BLaER1 (cell line): ENCODE measurements at regions not wholly inside any gene's neighbourhood (a gene's known extent, or its start where the extent isn't known, plus 50 kb on each side); places are given as distances from the start of the nearest gene placed in this dataset.

Experiments used
- H3K27ac ChIP-seq: shearing (Covaris generic); formaldehyde crosslinking; 2 replicates; pipeline ENCODE4 v1.8.1; 2022
- H3K27me3 ChIP-seq: shearing (Covaris generic); formaldehyde crosslinking; 2 replicates; pipeline ENCODE4 v1.8.1; 2022
- H3K36me3 ChIP-seq: shearing (Covaris generic); formaldehyde crosslinking; 2 replicates; pipeline ENCODE4 v1.8.1; 2022
- H3K4me1 ChIP-seq: shearing (Covaris generic); formaldehyde crosslinking; 2 replicates; pipeline ENCODE4 v1.8.1; 2022
- H3K4me2 ChIP-seq: shearing (Covaris generic); formaldehyde crosslinking; 2 replicates; pipeline ENCODE4 v1.8.1; 2022
- H3K4me3 ChIP-seq: shearing (Covaris generic); formaldehyde crosslinking; 2 replicates; pipeline ENCODE4 v1.8.1; 2022
- H3K9ac ChIP-seq: shearing (Covaris generic); formaldehyde crosslinking; 2 replicates; pipeline ENCODE4 v1.8.1; 2022
- H3K9me3 ChIP-seq: shearing (Covaris generic); formaldehyde crosslinking; 2 replicates; pipeline ENCODE4 v1.8.1; 2022
- H4K20me1 ChIP-seq: shearing (Covaris generic); formaldehyde crosslinking; 2 replicates; pipeline ENCODE4 v1.8.1; 2022
- Cebpa-rat ChIP-seq: shearing (Covaris generic); IDR thresholded peaks from 2 replicates; pipeline ENCODE4 v1.8.1; 2022

DNA sequence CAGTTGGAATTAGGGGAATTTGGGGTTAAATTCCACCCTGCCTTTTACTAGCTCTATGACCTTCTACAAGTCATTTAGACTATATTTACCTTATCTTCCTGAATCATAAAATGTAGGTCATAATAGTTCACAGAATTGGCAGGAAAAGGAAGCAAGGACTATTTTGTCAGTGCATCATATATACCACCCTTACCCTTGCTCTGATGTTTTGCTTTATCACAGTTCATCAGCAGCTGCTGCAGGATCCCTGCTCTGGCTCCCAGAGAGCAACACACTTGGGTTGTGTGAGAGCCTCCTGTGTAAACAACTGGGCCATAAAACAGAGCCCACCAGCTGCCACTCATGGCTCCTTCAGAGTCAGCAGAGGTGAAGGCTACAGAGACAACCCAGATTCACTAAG, 631.6 kb upstream of the CAMK1G start:
- Histone ChIP-seq H3K4me3 (no peak overlapping the region), H4K20me1 (no peaks in the 10 kb centered on the region), H3K9me3 (no peaks in the 10 kb centered on the region), H3K36me3 (no peaks in the 10 kb centered on the region), H3K4me2 (no peak overlapping the region), H3K27me3 (no peaks in the 10 kb centered on the region), H3K9ac (no peak overlapping the region), H3K4me1 (no peaks in the 10 kb centered on the region), H3K27ac (no peak overlapping the region)
- TF ChIP-seq Cebpa-rat = no peak

DNA sequence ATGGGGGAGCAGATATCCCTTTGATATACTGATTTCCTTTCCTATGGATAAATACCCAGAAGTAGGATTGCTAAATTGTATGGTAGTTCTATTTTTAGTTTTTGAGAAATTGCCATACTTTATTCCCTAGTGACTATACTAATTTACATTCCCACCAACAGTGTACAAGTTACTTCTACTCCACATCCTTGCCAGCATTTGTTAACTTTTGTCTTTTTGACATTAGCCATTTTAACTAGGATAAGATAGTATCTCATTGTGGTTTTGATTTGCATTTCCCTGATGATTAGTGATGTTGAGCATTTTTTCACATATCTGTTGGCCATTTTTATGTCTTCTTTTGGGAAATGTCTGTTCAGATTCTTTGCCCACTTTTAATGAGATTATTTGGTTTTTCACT, 620.6 kb upstream of the CAMK1G start:
- Histone ChIP-seq H3K4me1 (no peaks in the 10 kb centered on the region), H4K20me1 (no peaks in the 10 kb centered on the region), H3K9me3 (peaks cover 17% of the 10 kb centered on the region)

DNA sequence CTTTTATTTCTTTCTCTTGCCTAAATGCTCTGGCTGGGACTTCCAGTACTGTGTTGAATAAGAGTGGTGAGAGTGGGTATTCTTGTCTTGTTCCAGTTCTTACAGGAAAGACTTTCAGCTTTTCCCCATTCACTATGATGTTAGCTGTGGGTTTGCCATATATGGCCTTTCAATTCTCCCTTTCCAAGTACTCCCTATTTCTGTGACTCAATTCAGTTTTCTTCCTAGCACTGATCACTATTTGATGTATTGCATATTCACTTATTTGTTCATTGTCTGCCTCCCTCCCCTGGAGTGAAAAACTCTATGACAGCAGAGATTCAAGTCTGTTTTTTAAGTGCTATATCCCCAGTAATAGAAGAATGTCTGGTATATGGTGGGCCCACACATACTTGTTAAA, 618.2 kb upstream of the CAMK1G start:
- no peak overlapping the region for H3K4me3 ChIP-seq
- H4K20me1 ChIP-seq = no peaks in the 10 kb centered on the region
- H3K9me3 ChIP-seq = no peaks in the 10 kb centered on the region
- no peak overlapping the region for H3K27ac ChIP-seq
- no peak for TF ChIP-seq Cebpa-rat
- no peaks in the 10 kb centered on the region for H3K36me3 ChIP-seq
- H3K27me3 ChIP-seq = no peaks in the 10 kb centered on the region
- no peak overlapping the region for H3K9ac ChIP-seq
- H3K4me1 ChIP-seq = no peaks in the 10 kb centered on the region
- H3K4me2 ChIP-seq = no peak overlapping the region

More for the DNA sequence above, 620.6 kb upstream of the CAMK1G start:
- no peak overlapping the region for H3K4me2 ChIP-seq
- no peaks in the 10 kb centered on the region for H3K36me3 ChIP-seq
- no peak overlapping the region for H3K4me3 ChIP-seq
- no peaks in the 10 kb centered on the region for H3K27me3 ChIP-seq
- no peak overlapping the region for H3K9ac ChIP-seq
- no peak for TF ChIP-seq Cebpa-rat
- H3K27ac ChIP-seq = no peak overlapping the region

DNA sequence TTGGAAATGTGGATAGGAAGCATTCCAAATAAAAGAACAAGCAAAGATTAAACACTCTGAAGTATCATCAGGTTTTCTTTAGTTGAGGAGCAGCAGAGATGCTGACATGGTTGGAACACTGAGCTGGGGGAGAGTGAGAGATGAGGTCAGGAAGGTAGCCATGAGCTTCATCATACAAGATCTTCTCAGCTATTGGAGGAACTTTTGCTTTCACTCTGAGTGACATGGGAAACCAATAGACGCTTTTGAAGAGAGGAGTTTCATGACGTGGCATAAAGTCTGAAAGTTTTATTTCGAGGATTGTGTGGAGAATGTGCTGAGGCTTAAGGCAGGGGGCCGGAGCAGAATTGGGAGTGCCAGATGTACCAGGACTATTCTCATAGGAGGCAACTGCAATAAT, 616.2 kb upstream of the CAMK1G start:
- H3K27ac ChIP-seq = no peak overlapping the region
- no peaks in the 10 kb centered on the region for H3K9me3 ChIP-seq
- no peaks in the 10 kb centered on the region for H4K20me1 ChIP-seq
- H3K27me3 ChIP-seq = no peaks in the 10 kb centered on the region
- H3K4me3 ChIP-seq = no peak overlapping the region
- no peak for TF ChIP-seq Cebpa-rat
- H3K36me3 ChIP-seq = no peaks in the 10 kb centered on the region
- H3K4me1 ChIP-seq = no peaks in the 10 kb centered on the region
- H3K4me2 ChIP-seq = no peak overlapping the region
- H3K9ac ChIP-seq = no peak overlapping the region

DNA sequence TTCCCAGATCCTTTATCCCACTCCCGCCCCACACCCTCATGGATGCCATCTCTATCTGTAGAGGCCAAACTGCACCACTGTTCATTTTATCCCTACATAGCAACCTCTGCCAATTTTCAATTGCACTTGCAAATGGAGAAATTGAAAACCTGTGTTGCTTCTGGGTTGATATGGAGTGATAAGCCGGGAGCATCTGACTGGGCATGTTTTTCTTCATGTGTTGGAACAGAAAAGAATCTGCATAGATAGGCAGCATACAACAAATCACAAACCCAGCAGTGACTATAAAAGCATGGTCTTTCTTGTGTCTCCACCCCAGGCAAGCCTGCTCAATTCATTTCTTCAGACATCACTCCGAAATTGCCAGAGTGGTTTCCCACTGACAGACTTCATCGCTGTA, 608.8 kb upstream of the CAMK1G start:
- H3K4me2 ChIP-seq = no peak overlapping the region
- no peak overlapping the region for H3K9ac ChIP-seq
- H4K20me1 ChIP-seq = no peaks in the 10 kb centered on the region
- H3K9me3 ChIP-seq = no peaks in the 10 kb centered on the region
- no peaks in the 10 kb centered on the region for H3K4me1 ChIP-seq
- H3K36me3 ChIP-seq = no peaks in the 10 kb centered on the region
- H3K27ac ChIP-seq = no peak overlapping the region
- no peaks in the 10 kb centered on the region for H3K27me3 ChIP-seq
- no peak for TF ChIP-seq Cebpa-rat
- H3K4me3 ChIP-seq = no peak overlapping the region

DNA sequence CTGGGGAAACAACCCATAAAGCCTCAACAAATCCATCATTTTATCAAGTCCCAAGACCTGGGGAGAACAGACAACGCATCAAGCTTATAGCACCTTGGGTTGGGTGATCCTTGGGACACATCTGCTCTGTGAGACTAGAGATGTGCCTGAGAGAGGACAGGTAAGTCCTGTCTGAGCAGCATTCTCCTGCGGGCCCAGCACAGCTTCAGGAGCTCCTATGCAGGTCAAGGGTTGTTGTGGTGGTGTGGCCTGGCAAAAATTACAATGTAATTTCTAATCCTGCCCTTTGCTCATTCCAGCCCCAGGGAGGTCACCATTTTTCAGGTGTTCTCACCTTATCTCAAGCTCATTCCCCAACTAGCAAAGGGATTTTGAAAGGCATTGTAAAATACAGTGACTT, 608.1 kb upstream of the CAMK1G start:
- Histone ChIP-seq H3K4me3 (no peak overlapping the region), H4K20me1 (no peaks in the 10 kb centered on the region), H3K4me2 (no peak overlapping the region), H3K27ac (no peak overlapping the region), H3K9ac (no peak overlapping the region), H3K27me3 (no peaks in the 10 kb centered on the region), H3K9me3 (no peaks in the 10 kb centered on the region), H3K36me3 (no peaks in the 10 kb centered on the region), H3K4me1 (no peaks in the 10 kb centered on the region)
- no peak for TF ChIP-seq Cebpa-rat

DNA sequence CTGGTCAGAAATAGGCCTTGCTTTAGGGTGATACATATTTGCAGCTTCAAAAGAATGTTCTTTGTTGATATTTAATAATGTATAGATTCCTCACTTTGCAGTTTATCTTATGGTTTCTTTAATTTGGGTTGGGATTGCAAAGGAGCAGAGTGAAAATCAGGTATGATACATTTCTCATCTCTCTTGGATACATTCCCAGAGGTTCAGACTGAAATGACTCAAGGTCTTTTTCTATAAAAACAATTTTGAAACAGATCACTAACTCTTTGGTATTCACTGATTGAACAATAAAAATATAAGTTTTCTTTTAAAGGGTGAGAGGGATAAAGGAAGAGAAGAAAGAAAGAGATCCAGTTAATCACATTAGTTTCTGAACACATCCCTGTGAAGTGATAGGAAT, 606.5 kb upstream of the CAMK1G start:
- TF ChIP-seq Cebpa-rat = no peak
- no peaks in the 10 kb centered on the region for H3K27me3 ChIP-seq
- H3K27ac ChIP-seq = no peak overlapping the region
- no peaks in the 10 kb centered on the region for H3K9me3 ChIP-seq
- no peak overlapping the region for H3K4me2 ChIP-seq
- no peaks in the 10 kb centered on the region for H3K4me1 ChIP-seq
- no peaks in the 10 kb centered on the region for H3K36me3 ChIP-seq
- H3K4me3 ChIP-seq = no peak overlapping the region
- no peak overlapping the region for H3K9ac ChIP-seq
- H4K20me1 ChIP-seq = no peaks in the 10 kb centered on the region

DNA sequence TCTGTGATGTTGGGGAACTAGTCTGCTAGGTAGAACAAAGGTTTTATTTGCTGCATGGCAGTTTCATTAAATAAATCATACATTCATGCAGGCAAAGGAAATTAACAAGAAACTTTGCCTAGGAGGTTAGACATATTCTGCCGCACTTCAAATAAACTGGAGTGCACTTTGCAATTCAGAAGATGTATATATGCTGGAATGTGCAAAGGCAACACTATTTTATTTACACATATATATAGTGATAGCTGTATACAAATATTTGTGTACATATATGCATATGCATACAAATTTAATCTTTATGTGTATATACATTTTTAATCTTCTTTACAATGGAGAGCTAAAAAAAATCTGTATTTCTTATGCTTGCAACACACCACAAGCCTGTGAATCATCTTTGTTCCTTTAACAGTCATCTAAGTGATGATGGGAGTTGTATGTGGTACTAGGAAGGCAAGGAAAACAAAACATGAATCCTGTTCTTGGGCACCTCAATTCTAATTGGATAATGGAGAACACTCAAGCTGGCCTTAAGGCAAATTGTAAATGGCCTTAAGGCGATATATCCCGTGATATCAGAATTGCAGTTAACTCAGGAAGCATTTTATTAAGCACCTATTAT, 605.8 kb upstream of the CAMK1G start:
- Histone ChIP-seq H3K27me3 (no peaks in the 10 kb centered on the region), H3K27ac (no peak overlapping the region), H3K9me3 (no peaks in the 10 kb centered on the region), H3K36me3 (no peaks in the 10 kb centered on the region), H3K4me2 (no peak overlapping the region), H3K9ac (no peak overlapping the region), H3K4me1 (no peaks in the 10 kb centered on the region), H4K20me1 (no peaks in the 10 kb centered on the region), H3K4me3 (no peak overlapping the region)
- TF ChIP-seq Cebpa-rat = no peak

DNA sequence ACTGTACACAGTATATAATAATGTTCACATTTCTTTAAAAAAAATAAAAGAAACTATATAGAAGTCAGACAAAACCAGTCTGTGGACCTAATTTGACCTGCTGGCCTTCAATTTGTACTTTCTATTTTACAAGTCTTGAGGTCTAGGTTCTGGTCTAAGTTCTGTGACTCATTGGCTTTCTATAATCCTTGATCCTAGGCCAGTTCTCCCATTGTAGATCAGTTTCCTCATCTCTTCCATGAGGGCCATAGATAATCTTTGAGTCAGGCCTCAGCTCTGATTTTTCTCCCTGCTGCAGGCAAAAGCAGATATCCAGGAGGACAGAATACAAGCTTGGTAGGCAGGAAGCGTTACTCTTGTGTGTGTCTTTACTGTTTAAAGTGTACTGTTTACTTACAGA, 603.7 kb upstream of the CAMK1G start:
- no peak overlapping the region for H3K27ac ChIP-seq
- H3K36me3 ChIP-seq = no peaks in the 10 kb centered on the region
- H3K4me3 ChIP-seq = no peak overlapping the region
- H3K27me3 ChIP-seq = no peaks in the 10 kb centered on the region
- no peaks in the 10 kb centered on the region for H4K20me1 ChIP-seq
- no peak overlapping the region for H3K9ac ChIP-seq
- no peak overlapping the region for H3K4me2 ChIP-seq
- H3K4me1 ChIP-seq = no peaks in the 10 kb centered on the region
- no peak for TF ChIP-seq Cebpa-rat
- no peaks in the 10 kb centered on the region for H3K9me3 ChIP-seq

DNA sequence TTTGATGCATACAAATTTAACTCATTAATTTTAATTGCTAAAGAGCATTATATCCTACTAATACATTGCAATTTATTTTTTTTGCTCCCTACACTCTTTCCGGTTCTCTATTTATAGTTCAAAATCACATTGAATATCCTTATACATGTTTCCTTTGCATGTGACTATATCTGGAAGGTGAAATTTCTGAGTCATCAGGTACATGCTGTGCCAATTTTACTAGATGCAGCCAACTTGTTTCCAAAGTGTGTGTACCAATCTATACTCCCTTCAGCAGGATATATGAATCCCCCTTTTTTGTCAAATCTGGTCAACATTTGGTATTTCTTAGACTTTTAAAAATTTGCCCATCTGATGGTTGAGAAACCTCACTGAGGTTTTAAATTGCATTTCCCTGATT, 602.9 kb upstream of the CAMK1G start:
- no peaks in the 10 kb centered on the region for H3K4me1 ChIP-seq
- no peak overlapping the region for H3K4me3 ChIP-seq
- no peaks in the 10 kb centered on the region for H3K36me3 ChIP-seq
- no peaks in the 10 kb centered on the region for H3K9me3 ChIP-seq
- H4K20me1 ChIP-seq = no peaks in the 10 kb centered on the region
- no peaks in the 10 kb centered on the region for H3K27me3 ChIP-seq
- no peak for TF ChIP-seq Cebpa-rat
- no peak overlapping the region for H3K9ac ChIP-seq
- no peak overlapping the region for H3K27ac ChIP-seq
- H3K4me2 ChIP-seq = no peak overlapping the region

DNA sequence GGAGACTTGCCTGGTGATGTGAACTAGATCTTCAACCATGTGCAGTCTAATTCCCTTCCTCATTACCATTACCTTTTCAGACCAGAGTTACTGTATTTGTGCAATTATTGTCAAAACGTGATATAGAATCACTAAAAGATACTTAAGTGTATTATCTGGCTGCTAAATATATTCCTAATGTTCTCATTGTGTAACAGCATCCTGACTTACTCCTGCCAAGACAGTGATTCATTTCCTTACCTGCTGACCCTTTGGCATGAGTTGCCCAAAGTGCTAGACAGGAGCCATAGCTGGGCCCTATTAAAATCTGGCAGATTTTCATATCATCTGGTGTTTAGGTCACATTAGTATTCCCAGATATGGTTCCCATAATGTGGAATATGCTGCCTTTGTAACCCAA, 598.3 kb upstream of the CAMK1G start:
- Histone ChIP-seq H4K20me1 (no peaks in the 10 kb centered on the region), H3K4me3 (no peak overlapping the region), H3K4me2 (no peak overlapping the region), H3K4me1 (peaks cover 6% of the 10 kb centered on the region), H3K9ac (no peak overlapping the region), H3K36me3 (no peaks in the 10 kb centered on the region), H3K27me3 (no peaks in the 10 kb centered on the region), H3K27ac (no peak overlapping the region), H3K9me3 (no peaks in the 10 kb centered on the region)
- no peak for TF ChIP-seq Cebpa-rat
